ENCODE measurements at regions not wholly inside any gene's neighbourhood (a gene's known extent, or its start where the extent isn't known, plus 50 kb on each side); places are given as distances from the start of the nearest gene placed in this dataset.

GRCh38 chr2:207219676-207220501 lies 54.1 kb upstream of the KLF7 start (continued):
- no peak for TF ChIP-seq REST (IDR thresholded peaks at IDR 0.05; ENCODE audit: insufficient read depth in 1 of 2, low read depth in 2 of 2, low read length in 1 of 2)

GRCh38 chr2:207221731-207222130 lies 56.0 kb upstream of the KLF7 start:
- Histone ChIP-seq H3K9me3 (ENCODE audit: control insufficient read depth, insufficient read depth, low read depth, low read length) (no peaks in the 10 kb centered on the region), H3K4me1 (ENCODE audit: control insufficient read depth, insufficient read depth, low read length) (no peaks in the 10 kb centered on the region), H3K4me3 (ENCODE audit: low read depth in 2 of 2, low read length in 2 of 2) (no peak overlapping the region), H3K27ac (ENCODE audit: low read length) (no peak overlapping the region), H3K27me3 (ENCODE audit: control insufficient read depth, insufficient read depth, low read length) (no peaks in the 10 kb centered on the region; the same call in 1 of the 2 replicates), H3K36me3 (ENCODE audit: control insufficient read depth, insufficient read depth, low read length) (no peaks in the 10 kb centered on the region)
- DNase-seq (ENCODE audit: low read depth, low spot score), result no peak
- no peak for ATAC-seq
- in situ Hi-C loops (cut with HindIII; ENCODE audit: low pct_unique_long_range_greater_than_20kb, low sequenced_read_pairs) (no loop called here), intact Hi-C loops (cut with micrococcal nuclease; ENCODE audit: unreplicated experiment) (no loop called here)
- ChIA-PET POLR2A (no interaction called here), CTCF (interaction anchor here (0.6 kb wide), 1 partner anchor 956 kb away, joined by 3 read pairs; no protein-coding TSS in a partner anchor)
- TF ChIP-seq REST (IDR thresholded peaks at IDR 0.05; ENCODE audit: insufficient read depth in 1 of 2, low read depth in 2 of 2, low read length in 1 of 2) (no peak), SIN3A (IDR thresholded peaks at IDR 0.05; ENCODE audit: borderline replicate concordance, insufficient read depth, low read depth, low read length) (no peak), CTCF (IDR thresholded peaks at IDR 0.05) (no peak), TCF7L2 (IDR thresholded peaks at IDR 0.05; ENCODE audit: low read depth, low read length) (no peak), POLR2AphosphoS5 (IDR thresholded peaks at IDR 0.05; ENCODE audit: low read depth, low read length) (no peak)
- BruUV-seq (replicated peaks), result no TSS peak

Data from Panc1 (cell line).